OCI-M2 (cell line): ENCODE measurements at regions not wholly inside any gene's neighbourhood (a gene's known extent, or its start where the extent isn't known, plus 50 kb on each side); places are given as distances from the start of the nearest gene placed in this dataset.
"Not testable (repeated sequence)": the region's sequence is repeated elsewhere in the genome, so short reads cannot be mapped to it uniquely, and the experiment has no call there.

Experiments used
- DNase-seq: peaks from one replicate; lab custom pipeline; 2025; ENCODE audit not compliant: unreplicated experiment; lab: John Stamatoyannopoulos, UW

DNA sequence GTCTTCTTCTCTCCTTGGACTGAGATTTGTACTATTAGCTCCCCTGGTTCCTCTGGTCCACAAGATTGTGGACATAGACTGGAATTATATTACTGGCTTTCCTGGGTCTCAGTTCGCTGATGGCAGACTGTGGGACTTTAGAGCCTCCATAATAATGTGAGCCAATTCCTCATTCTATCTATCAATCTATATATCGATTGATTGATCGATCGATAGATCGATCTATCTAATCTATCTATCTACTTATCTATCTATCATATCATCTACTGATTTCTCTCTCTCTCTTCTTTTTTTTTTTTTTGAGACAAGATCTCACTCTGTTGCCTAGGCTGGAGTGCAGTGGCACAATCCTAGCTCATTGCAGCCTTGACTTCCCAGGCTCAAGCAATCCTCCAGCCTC lies 51.5 kb upstream of the DDR1 start:
- DNase-seq, result no peak

DNA sequence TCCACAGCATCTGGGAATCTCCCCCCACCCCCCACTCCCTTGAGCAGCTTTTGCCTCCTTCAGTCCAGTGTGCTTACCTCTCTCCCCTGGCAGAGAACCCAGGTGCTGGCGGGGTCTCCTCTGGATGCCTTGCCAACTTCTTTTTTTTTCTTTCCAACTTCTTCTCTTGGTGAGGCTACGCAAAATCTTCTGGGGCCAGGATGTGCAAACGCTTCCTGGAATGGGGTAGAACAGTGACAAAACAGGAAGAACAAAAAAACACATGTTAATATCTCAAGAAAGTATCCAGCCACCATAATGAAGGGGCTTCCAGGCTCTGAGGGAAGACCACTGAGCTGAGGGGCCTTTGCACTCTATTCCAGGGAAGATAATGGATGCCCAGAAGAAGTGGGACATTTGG lies 53.9 kb upstream of the DDR1 start:
- DNase-seq, result no peak

DNA sequence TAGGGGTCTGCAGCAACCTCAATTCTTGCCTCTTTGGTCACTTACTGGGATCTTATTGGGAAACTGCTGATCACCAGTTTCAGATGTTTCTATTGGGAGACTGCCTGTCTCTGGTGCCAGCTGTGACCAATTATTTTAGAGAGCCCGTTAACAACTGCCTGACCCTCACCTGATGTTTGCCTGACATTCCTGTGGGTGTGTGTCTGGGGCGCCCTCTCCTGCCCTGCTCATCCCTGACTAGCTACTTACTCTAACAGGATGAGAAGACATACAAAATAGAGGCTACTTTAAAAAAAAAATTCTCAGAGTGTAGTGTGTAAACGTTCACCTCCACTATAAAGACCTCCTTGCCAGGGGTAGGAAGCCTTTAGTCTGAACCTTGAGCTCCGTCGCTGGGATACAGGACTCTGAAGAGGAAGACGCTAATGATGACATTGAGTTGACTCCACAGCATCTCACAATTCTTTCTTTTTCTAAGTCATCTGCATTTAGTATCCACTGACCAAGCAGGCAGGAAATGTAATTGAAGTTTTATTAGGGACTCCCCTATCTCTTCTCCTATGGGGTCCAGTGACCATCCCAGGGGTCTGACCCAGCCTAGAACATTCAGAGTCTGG lies 54.6 kb upstream of the DDR1 start:
- DNase-seq, result no peak

DNA sequence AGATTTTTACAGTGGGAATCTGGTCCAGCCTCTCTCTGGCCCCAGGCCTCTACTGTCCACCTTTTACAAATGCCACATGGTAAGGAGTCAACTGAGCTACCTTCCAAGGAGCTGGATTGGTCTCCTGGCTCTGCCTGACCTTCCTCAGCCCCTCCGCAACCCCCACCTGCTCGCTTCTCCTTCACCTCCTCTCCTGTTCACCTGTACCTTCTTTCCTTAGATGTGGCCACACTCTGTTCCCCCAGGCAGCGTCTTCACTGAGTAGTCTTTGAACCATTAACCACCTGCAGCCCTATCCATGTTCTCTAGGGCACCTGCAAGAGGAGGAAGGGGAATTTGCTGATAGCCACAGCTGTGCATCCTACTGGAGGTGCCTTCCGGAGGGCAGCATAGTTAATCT lies 55.3 kb upstream of the DDR1 start:
- no peak for DNase-seq

DNA sequence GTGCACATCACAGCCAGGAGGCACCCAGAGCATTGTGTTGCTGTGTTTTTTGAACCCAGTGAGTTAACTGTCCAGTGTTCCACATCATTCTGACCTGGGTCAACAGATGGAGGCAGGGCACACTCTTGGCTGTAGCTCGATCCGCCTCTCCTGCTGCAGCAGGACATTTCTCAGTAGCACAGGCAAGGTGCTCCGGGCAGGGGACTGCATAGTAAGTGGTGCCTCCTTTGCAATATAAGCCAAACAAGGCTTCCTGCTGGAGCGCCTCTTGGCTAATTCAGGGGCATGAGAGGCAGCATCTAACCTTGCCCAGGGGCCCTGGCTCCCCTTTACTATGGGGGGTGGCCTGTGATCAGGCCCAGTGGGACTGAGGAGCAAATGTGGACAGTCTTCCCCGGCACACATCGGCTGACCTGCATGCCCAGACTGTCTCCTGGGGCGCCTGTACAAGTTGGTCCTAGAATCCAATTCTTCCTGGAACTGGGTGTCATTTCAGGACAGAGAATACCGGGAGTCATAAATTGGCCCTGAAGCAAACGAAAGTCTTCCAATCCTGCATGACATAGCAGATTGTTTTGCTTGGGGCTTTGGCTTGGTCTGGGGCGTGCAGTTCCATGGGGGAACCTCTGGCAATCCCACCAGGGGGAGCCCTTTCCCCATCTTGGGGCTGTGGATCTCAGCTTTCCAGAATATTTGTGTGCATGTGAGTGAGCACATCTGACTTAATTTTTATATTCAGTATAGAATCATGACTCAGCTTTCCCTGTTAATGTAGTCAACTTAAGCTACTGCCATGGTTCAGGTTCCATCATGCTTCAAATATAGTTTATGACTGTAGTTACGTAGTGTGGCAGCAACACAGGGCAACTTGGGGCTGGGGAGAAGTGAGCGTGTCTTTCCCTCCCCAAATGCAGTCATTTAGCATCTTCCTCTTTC lies 56.0 kb upstream of the DDR1 start:
- DNase-seq, result peak; percentile 24

DNA sequence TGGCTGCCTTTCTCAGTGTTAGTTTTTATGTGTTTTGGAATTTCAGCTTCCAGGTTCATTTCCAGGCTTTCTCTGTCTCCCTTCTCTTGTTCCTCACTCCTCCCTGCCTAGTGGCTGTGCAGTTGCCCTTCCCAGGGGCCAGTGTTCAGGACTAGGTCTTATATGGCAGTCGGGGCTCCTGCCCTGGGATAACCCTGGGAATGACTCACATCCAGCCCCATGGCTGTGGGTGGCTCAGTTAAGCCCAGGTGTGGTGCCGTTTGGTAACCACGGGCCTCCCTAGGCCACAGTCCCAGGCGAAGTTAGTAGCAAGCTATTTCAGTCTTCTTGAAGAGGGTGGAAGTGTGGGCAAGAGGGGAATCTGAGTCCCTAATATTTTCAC lies 57.4 kb upstream of the DDR1 start:
- DNase-seq, result no peak

DNA sequence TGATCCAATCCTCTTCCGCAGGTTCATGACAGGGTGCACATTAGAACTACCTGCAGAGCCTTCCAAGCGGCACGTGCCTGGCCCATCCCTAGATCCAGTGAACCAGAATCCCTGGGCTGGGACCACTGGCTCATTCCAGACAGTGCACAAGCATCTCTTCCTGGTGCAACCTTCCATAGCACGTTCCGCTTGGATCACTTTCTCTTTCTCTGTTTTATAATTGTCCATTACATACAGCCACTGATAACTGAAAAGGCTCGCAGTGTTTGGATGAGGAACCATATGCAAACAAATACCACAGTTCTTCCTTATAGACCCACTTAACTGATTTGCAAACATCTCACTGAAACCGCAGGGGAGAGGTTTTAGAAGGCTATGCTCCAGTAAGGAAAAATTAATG lies 59.6 kb upstream of the DDR1 start:
- DNase-seq, result no peak

DNA sequence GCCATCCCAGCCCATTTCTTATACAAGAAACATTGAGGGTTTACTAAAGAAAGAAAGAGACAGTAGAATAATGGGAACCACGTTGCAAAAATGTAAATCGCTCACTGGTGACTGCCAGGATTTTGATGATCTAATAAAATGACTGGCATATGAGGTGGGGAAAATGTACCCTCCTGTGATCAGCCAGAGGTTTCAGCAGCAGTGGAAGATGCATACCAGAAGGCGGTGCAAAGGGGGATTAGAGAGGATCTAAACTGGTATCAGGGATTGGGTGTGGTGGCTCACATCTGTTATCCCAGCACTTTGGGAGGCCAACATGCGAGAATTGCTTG lies 60.8 kb upstream of the DDR1 start:
- no peak for DNase-seq

DNA sequence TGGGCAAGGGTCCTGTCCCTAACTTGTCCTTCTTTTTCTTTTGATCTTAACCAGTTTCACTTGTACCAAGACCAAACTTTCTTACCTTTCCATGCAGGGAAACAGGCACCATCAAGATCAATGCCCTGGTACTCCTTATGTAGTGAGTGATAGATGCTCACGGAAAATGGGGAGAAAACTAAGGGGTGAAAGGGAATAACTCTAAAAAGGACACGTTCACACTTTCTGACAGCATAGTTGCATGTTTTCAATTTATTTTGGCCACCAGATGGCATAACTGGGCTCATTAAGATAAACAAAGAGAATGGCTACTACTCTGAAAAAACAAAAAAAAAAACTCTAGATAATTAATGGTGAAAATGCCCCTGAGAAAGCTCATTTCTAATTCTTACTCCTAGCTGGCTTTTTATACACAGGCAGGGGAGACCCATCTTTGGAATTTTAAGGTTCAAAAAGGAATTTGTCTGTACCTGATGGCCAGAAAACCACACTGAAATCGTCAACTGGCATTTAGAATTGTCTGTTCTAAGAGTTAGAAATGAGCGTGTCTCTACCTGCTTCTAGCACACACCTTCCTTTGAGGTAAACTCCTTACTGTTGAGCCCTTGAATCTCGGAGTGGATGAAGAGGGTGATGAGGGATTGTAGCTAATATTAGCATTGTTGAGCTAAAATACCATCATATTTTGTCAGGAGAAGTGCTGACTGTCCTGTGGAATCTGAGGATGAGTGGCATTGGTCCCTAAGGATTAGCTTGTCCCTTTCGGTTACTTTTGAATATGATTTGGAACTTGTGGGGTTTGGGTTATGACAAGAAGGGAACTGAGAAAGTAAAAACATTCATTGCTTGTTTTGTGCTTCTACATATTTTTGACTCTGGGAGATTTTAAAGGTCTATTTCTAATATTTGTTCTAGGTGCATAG lies 62.2 kb upstream of the DDR1 start:
- DNase-seq, result no peak

DNA sequence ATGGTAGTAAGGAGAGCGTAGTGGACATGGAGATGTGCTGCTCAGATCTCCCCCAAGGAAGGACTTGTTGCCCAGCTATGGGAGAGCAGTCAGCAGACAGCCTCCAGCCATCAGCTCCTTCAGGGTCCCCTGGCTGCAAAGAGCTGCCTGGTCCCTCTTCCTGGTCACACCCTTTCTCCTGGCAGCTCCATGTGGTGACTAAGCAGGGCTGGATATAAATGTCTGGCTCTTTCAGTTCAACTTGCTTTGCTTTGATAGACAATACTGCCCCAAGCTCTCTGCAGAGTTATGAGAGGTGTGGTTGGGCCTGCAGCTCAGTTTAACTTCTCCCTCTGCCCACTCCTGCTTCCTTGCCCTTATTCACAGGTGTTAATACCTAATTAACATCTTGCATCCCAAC lies 64.1 kb upstream of the DDR1 start:
- no peak for DNase-seq

DNA sequence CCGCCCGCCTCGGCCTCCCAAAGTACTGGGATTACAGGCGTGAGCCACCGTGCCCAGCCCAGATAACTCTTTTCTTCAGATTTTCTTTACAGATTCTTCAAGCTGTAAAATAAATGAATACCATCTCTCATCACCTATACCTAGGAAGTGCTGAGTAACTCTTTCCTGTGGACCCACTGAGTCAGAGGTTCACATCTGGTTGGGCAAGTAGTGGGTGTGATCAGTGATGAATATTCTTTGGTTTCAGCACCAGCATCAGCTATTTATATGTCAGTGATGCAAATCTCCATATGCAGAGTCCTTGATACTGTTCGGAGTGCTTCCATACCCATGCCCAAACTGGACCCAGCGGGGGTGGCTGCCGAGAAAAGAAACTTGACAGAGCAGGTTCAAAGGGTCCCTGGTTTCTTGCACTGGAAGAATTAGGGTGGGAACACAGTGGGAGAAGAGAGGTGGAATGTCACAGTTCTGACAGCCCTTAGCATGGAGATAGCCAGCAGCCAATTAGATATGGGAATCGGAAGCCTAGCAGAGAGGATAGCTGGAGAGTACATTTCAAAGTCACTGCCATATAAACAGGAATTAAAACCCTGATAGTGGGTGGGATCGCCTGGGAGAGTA lies 64.9 kb upstream of the DDR1 start:
- DNase-seq, result no peak

DNA sequence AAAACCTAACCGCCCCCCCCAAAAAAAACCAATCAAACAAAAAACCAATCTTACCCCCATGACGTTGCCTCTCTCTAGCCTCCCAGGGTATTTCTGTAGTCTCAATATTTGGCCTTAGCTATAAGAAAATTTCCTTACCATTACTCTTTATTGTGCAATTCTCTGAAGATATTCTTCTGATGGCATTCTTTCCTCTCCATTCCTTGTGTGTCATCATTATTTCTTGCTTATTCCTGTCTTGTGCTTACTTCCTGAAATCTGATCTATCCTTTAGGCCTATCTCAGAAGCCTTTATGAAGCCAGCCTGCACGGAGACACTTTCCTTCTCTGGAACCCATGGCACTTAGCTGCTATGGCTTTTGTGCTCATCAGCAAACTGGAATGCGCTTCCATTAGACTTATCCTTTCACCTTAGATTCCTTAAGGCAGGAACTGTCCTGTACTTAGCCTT lies 65.9 kb upstream of the DDR1 start:
- DNase-seq, result no peak

DNA sequence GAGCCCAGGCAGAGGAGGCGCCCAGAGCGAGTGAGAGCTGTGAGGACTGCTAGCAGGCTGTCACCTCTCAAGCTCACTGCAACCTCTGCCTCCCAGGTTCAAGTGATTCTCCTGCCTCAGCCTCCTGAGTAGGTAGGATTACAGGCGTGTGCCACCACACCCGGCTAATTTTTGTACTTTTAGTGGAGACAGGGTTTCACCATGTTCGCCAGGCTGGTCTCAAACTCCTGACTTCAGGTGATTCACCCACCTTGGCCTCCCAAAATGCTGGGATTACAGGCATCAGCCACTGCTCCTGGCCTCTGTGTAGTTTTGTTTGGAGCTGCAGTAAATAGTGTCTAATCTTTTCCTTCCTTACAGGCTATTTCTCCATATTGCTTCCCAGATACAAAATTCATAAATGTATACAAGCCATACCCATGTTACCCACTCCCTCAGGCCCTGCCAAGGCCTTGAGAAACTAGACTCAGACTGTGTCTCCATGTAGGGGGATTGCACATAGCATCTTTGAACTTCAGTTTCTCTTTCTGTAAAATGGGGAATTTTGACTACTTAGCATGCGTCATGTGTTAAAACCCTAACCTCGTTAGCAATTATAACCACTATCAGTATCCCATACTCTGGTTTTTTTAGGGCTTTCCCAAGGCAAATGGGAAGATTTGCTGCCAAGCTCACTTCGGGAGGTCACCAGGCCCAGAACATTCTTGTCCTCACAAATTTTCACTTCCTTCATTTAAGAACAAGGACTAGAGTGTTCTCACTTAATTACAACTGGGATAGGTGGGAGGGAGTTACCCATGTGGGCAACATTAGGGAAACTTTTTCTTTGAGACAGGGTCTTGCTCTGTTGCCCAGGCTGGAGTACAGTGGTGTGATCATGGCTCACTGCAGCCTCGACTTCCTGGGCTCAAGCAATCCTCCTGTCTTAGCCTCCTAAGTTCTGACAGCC lies 67.3 kb upstream of the DDR1 start:
- DNase-seq, result no peak

DNA sequence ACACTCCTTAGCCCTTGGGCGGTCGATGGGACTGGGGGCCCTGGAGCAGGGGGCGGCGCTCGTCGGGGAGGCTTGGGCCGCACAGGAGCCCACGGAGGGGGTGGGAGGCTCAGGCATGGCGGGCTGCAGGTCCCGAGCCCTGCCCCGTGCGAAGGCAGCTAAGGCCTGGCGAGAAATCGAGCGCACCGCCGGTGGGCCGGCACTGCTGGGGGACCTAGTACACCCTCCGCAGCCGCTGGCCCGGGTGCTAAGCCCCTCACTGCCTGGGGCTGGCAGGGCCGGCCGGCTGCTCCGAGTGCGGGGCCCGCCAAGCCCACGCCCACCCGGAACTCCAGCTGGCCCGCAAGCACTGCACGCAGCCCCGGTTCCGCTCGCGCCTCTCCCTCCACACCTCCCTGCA lies 68.0 kb upstream of the DDR1 start:
- DNase-seq, result not testable (repeated sequence)

DNA sequence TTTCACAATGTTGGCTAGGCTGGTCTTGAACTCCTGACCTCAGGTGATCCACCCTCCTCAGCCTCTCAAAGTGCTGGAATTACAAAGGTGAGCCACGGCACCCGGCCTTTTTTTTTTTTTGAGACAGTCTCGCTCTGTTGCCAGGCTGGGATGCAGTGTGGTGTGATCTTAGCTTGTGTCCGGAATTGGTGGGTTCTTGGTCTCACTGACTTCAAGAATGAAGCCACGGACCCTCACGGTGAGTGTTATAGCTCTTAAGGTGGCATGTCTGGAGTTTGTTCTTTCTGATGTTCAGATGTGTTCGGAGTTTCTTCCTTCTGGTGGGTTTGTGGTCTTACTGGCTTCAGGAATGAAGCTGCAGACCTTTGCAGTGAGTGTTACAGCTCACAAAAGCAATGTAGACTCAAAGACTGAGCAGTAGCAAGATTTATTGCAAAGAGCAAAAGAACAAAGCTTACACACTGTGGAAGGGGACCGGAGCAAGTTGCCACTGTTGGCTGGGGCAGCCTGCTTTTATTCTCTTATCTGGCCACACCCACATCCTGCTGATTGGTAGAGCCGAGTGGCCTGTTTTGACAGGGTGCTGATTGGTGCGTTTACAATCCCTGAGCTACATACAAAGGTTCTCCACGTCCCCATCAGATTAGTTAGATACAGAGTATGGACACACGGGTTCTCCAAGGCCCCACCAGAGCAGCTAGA lies 69.1 kb upstream of the DDR1 start:
- DNase-seq, result not testable (repeated sequence)

DNA sequence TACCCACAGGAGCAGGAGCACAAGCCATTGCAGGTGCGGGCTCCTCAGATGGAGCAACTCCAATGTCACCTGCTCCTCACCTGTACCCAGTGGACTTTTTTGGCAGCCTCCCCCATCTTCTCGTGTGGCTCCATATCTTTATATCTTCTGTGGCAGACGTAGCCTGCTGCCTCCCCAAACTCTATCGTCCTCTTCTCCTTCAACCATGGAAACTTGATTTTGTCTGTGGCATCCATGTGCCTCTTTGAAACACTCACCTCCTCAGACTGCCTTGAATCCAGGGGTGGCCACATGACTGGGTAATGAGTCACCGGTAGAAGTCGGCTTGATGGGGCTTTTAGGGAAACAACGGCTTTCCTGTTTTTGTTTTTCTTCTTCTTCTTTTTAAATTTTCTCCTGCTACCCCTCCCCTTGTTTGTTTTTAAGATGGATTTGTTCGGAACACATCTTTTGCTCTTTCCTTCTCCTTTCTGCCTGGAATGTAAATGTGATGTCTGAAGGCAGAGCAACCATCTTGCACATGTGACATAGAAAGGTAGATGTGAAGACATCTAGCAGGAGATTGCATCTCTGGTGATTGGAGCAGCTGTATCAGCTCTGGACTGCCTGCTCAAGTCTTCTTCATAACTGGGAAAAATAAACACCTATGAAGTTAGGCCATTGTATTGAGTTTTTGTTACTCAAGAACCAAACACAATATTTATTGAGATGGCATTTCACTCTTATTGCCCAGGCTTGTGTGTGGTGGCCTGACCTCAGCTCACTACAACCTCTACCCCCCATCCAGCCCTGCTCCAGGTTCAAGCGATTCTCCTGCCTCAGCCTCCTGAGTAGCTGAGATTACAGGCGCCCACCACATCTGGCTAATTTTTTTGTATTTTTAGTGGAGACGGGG lies 69.9 kb upstream of the DDR1 start:
- DNase-seq, result no peak

DNA sequence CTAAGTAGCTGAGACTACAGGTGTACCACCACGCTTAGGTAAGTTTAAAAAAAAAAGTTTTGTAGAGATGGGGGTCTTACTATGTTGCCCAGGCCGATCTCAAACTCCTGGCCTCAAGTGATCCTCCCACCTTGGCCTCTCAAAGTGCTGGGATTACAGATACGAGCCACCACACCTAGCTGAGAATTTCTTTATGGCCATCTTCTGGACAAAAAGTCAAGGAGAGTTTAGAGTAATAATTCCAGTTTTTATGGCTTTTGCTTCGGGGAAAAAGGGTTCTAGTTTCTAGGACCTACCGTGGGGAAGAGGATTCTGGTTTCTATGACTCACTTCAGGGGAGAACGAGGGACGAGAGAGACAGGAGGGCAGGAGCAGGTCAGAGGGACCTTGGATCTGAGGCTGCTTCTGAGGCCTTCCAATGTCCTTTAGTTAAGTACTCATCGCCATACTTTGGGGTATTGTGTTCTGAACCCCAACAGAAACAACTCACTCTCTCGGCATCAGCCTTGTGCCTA lies 69.3 kb upstream of the IER3 start:
- no peak for DNase-seq

DNA sequence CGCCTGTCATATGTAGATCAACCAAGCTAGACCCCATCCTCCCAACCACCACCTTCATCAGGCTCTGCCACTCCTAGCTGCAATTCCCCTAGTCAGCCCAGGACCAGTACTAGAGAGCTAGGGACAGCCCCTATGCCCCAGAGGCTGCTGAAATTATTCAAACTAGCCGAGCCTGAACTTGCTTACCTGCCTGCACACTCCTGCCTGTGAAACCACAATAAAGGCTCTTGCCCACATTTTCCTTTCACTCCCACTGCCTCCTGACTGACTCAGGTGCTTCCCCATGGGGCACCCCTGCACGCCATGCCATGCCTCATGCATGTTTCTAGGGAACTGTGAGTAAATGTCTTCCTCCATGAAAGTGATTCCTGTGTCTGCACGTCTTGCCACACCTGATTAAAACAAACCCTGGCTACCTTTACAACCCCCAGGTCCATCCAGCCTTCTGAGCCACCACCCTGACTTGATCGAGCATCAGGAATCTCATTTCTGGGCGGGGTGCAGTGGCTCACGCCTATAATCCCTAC lies 66.5 kb upstream of the IER3 start:
- DNase-seq, result no peak
